HepG2 (cell line): ENCODE measurements at regions not wholly inside any gene's neighbourhood (a gene's known extent, or its start where the extent isn't known, plus 50 kb on each side); places are given as distances from the start of the nearest gene placed in this dataset.
"Not testable (repeated sequence)": the region's sequence is repeated elsewhere in the genome, so short reads cannot be mapped to it uniquely, and the experiment has no call there.

Experiments
- ATAC-seq: fragments of 200-7000 bp; cut with Tn5 transposase; 3 replicates; pipeline ENCODE4 v1.9.1; 2020; ENCODE audit warnings: mild to moderate bottlenecking, moderate library complexity
- BruUV-seq: library from RNA; stranded (reverse); fragments of 400-500 nt; replicated peaks from 2 replicates; lab custom pipeline; 2021; lab: Mats Ljungman, UMichigan
- CTCF ChIA-PET: fragments of 300-600 bp; formaldehyde crosslinking; extraction: SDS; loops from one replicate; lab custom pipeline; 2021; ENCODE audit warnings: low total read pairs, inconsistent platforms, low intra/inter-chr PET ratio; lab: Yijun Ruan, JAX
- POLR2A ChIA-PET: fragments of 350-600 bp; sonication (Branson Sonifier 250); formaldehyde crosslinking; loops from one replicate; lab custom pipeline; 2020; ENCODE audit warnings: antibody characterized with exemption, inconsistent platforms; lab: Yijun Ruan, JAX
- DNase-seq: peaks from one replicate; pipeline ENCODE4 v3.0.0-alpha.2; 2015; ENCODE audit warnings: low spot score
- FAIRE-seq: peaks from 3 replicates; lab custom pipeline; 2011; peaks lifted over from hg19 to GRCh38; lab: Jason Lieb, UNC
- H2AFZ ChIP-seq: one replicate; pipeline ENCODE4 v1.6.1; 2011; ENCODE audit warnings: low read length, inconsistent platforms
- H3K27ac ChIP-seq: fragments of 300-600 bp; 3 replicates; pipeline ENCODE4 v1.8.0; 2011; ENCODE audit warnings: mixed run types, mild to moderate bottlenecking, mixed read lengths, low read length, inconsistent platforms; ENCODE audit not compliant: insufficient read depth; ENCODE audit errors: extremely low read length
- H3K27me3 ChIP-seq, 2 experiments: fragments of 200-600 bp in 1 of 2; 2 replicates in 1 of 2; 3 replicates in 1 of 2; pipeline versions ENCODE4 v1.6.0 to v1.8.0; 2011; ENCODE audit warnings: low read length in 2 of 2, mild to moderate bottlenecking in 2 of 2, moderate library complexity in 2 of 2, inconsistent platforms in 1 of 2; ENCODE audit not compliant: insufficient read depth in 2 of 2, control insufficient read depth in 1 of 2
- H3K36me3 ChIP-seq, 2 experiments: fragments of 200-600 bp in 1 of 2; replicated peaks in 1 of 2; 2 replicates in 1 of 2; 3 replicates in 1 of 2; pipeline versions ENCODE4 v1.5.1 to v1.8.0; 2011; ENCODE audit warnings: low read length in 2 of 2, inconsistent platforms in 1 of 2; ENCODE audit not compliant: insufficient read depth in 2 of 2, control insufficient read depth in 1 of 2
- H3K4me1 ChIP-seq: 2 replicates; pipeline ENCODE4 v1.5.1; 2012; ENCODE audit warnings: low read length, inconsistent platforms; ENCODE audit not compliant: insufficient read depth
- H3K4me2 ChIP-seq: 2 replicates; pipeline ENCODE4 v1.6.0; 2011; ENCODE audit warnings: low read depth, low read length, inconsistent platforms
- H3K4me3 ChIP-seq, 3 experiments: fragments of 200-600 bp in 1 of 3; sonication (generic), shearing (Covaris generic) in 1 of 3; replicated peaks in 1 of 3; 2 replicates each; pipeline ENCODE4 v1.5.1; 2011 to 2016; ENCODE audit warnings: low read length in 3 of 3, inconsistent platforms in 2 of 3, low read depth in 2 of 3, mild to moderate bottlenecking in 2 of 3, control low read depth in 1 of 3, mixed read lengths in 1 of 3; ENCODE audit not compliant: insufficient read depth in 1 of 3
- H3K79me2 ChIP-seq: one replicate; pipeline ENCODE4 v1.6.1; 2011; ENCODE audit warnings: low read length, inconsistent platforms; ENCODE audit not compliant: insufficient read depth
- H3K9ac ChIP-seq: 2 replicates; pipeline ENCODE4 v1.6.0; 2011; ENCODE audit warnings: mild to moderate bottlenecking, low read depth, low read length, inconsistent platforms; ENCODE audit not compliant: insufficient read depth
- H3K9me3 ChIP-seq: 2 replicates; pipeline ENCODE4 v1.5.1; 2012; ENCODE audit warnings: mild to moderate bottlenecking, low read length
- H4K20me1 ChIP-seq: 2 replicates; pipeline ENCODE4 v1.6.0; 2011; ENCODE audit warnings: inconsistent platforms, mild to moderate bottlenecking, low read length, moderate library complexity; ENCODE audit not compliant: insufficient read depth
- WGBS: methylation state at CpG from one replicate; pipeline ENCODE4 v1.1.6; 2017; ENCODE audit warnings: low lambda C conversion rate; 5-methylcytosine and 5-hydroxymethylcytosine counted together
- in situ Hi-C: cut with HindIII; loops from 2 replicates; pipeline ENCODE4 v1.10.0; 2017; ENCODE audit warnings: low pct_unique_long_range_greater_than_20kb; ENCODE audit not compliant: extremely low pct_ligation_motif_present
- intact Hi-C: fragments of 100-400 bp; cut with micrococcal nuclease; formaldehyde crosslinking; loops from one replicate; pipeline ENCODE4 v1.10.0; 2022; ENCODE audit not compliant: unreplicated experiment

DNA sequence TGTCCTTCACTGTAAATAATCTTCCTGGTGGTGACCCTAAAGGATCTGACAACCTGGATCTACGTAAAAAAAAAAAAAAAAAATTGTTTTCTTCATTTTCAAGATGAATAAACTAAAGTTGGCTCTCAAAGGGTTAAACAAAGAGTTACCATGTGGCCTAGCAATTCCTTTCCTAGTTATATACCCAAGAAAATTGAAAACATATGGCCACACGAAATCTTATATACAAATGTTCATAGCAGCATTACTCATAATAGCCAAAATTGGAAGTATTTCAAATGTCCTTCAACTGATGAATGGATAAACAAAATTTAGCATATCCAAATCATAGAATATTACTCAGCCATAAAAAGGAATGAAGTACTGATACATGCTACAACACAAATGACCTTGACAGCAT lies 145.3 kb upstream of the NBPF9 start:
- in situ Hi-C loops, BruUV-seq: not testable (repeated sequence)
- WGBS: 71% methylated on average over 1 of the region's 2 CpGs

DNA sequence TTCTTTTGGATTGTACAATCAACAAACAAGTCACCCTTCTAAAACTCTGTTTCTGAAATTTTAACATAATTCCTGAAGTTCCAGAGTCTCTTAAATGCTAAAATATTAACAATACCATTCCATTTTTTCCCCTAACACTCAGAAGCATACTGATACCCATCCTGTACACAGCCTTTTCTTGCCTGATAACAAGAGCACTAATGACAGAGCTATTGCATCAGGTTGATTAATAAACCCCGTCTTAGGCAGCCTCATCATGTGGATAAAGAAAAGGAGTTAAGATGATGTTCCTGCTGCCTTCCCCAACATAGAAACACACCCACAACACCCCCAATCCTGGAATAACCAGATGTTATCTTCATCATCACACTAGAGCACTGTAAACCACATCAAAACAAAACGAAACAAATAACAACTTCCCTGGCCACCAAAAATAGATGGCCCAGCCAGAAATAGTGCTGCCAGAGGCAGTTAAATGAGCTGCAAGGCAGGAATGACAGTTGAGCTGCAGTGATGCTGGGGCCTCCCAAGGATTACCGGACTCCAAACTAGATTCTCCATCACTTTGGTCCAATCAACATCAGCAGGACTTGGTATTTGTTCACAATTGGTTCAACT lies 146.6 kb upstream of the NBPF9 start:
- CTCF ChIA-PET, H3K9me3 ChIP-seq, H3K79me2 ChIP-seq, FAIRE-seq, H3K27me3 ChIP-seq, H3K9ac ChIP-seq, intact Hi-C loops, ATAC-seq, POLR2A ChIA-PET, H4K20me1 ChIP-seq, BruUV-seq, H3K4me3 ChIP-seq, H3K27ac ChIP-seq, in situ Hi-C loops, DNase-seq, H3K4me2 ChIP-seq, H3K36me3 ChIP-seq, H2AFZ ChIP-seq, H3K4me1 ChIP-seq: not testable (repeated sequence)
- WGBS: no CpG with 5 or more reads among the region's 3 CpGs

More for the DNA sequence above, 145.3 kb upstream of the NBPF9 start:
- H2AFZ ChIP-seq, H3K36me3 ChIP-seq, H3K27ac ChIP-seq, H4K20me1 ChIP-seq, H3K4me2 ChIP-seq, H3K4me1 ChIP-seq, intact Hi-C loops, FAIRE-seq, DNase-seq, POLR2A ChIA-PET, H3K9ac ChIP-seq, H3K9me3 ChIP-seq, CTCF ChIA-PET, H3K4me3 ChIP-seq, H3K79me2 ChIP-seq, ATAC-seq, H3K27me3 ChIP-seq: not testable (repeated sequence)

DNA sequence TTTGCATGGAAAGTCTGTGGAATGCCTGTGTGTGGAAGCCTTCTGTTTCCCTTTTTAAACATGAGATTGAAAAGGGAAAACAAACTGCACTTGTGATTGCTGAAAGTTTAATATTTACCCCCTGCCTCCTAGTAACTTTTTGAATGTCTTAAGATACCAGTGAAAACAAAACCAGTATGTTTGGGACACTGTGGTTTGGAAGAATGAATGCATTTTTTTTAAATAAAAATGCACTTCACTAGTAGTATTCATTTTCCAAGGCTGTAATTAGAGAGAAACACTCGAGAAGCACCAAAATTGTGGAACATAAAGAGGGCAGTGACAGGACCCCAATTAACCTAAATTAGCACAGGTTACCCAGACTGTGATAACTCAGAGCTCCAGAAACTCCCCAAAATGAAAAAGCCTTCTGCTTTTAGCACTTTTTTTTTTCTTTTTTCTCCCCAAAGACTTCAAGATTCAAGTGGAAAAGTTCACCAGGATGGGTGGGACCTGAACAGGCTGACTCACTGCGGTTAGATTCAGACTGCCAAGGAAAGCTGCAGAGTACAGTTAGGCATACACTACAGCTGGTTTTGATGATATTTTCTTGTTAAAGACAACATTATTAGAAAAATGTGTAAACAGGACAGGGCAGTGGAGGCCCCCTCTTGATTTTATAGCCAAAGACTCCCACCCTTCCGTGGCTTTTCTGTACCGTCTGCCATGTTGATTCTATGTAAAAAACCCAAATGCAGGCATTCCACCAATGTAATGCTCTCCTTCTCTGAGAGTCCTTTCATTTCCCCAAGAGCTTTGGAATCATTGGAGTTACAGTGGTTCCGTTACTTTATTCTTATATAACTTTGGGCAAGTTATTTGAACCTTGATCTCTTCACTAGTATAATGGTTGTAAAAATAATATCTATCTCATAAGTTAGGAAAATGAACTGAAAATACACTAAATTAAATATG lies 151.8 kb upstream of the NBPF9 start:
- intact Hi-C loops, H3K36me3 ChIP-seq, H3K4me3 ChIP-seq, H2AFZ ChIP-seq, H3K4me2 ChIP-seq, H3K9ac ChIP-seq, H3K79me2 ChIP-seq, POLR2A ChIA-PET, H3K27me3 ChIP-seq, H3K27ac ChIP-seq, H4K20me1 ChIP-seq, H3K4me1 ChIP-seq, BruUV-seq, FAIRE-seq, in situ Hi-C loops, ATAC-seq, CTCF ChIA-PET, H3K9me3 ChIP-seq, DNase-seq: not testable (repeated sequence)
- WGBS: 43% methylated on average over 1 of the region's 5 CpGs

DNA sequence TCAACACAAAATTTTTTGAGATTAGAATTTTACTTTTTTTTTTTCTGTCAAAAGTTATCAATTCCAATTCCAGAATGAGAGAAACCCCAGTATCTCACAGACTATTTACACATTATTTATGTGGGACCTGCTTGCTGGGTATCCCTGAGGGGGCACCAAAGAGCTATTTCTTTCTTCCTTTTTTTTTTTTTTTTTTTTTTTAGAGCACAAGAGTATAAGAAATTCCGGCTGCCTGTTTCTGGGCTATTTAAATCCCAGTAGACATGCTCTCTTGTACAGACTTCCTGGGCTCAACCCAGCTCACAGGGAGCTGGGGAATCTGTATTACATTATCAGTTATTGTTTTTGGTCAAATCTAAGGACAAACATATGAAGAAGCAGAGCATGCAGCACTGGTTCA lies 156.9 kb upstream of the NBPF9 start:
- H3K9ac ChIP-seq, CTCF ChIA-PET, H3K4me2 ChIP-seq, H3K79me2 ChIP-seq, BruUV-seq, FAIRE-seq, H3K9me3 ChIP-seq, H3K4me1 ChIP-seq, H3K27ac ChIP-seq, DNase-seq, in situ Hi-C loops, H3K36me3 ChIP-seq, H3K4me3 ChIP-seq, H2AFZ ChIP-seq, POLR2A ChIA-PET, H3K27me3 ChIP-seq, H4K20me1 ChIP-seq, intact Hi-C loops: not testable (repeated sequence)
- ATAC-seq: 0 out of 3 replicates have a peak, but pooled peaks have one; percentile 41
- WGBS: 14% methylated on average over 1 of the region's 1 CpG
